NB4 (cell line): ENCODE measurements at regions not wholly inside any gene's neighbourhood (a gene's known extent, or its start where the extent isn't known, plus 50 kb on each side); places are given as distances from the start of the nearest gene placed in this dataset.

Source experiments
- DNase-seq: peaks from one replicate; pipeline ENCODE4 v3.0.0; 2010; ENCODE audit warnings: low read depth
- H3K4me3 ChIP-seq: one replicate; pipeline ENCODE4 v1.5.1; 2011; ENCODE audit warnings: mild to moderate bottlenecking, low read depth, low read length, moderate library complexity
- MYC ChIP-seq: IDR thresholded peaks from 2 replicates; pipeline ENCODE4 v1.6.1; 2011; ENCODE audit warnings: low read depth, low read length
- POLR2A ChIP-seq: IDR thresholded peaks from 2 replicates; pipeline ENCODE4 v1.6.1; 2011; ENCODE audit warnings: mild to moderate bottlenecking; ENCODE audit not compliant: insufficient read length; ENCODE audit errors: extremely low read depth
- TF ChIP-seq, protein P1 (sequence below): IDR thresholded peaks from 2 replicates; pipeline ENCODE4 v1.6.1; 2011; ENCODE audit warnings: low read depth, low read length
- TF ChIP-seq, protein P2 (sequence below): IDR thresholded peaks from one replicate; pipeline ENCODE4 v1.5.1; 2012; ENCODE audit warnings: low read depth, low read length

DNA sequence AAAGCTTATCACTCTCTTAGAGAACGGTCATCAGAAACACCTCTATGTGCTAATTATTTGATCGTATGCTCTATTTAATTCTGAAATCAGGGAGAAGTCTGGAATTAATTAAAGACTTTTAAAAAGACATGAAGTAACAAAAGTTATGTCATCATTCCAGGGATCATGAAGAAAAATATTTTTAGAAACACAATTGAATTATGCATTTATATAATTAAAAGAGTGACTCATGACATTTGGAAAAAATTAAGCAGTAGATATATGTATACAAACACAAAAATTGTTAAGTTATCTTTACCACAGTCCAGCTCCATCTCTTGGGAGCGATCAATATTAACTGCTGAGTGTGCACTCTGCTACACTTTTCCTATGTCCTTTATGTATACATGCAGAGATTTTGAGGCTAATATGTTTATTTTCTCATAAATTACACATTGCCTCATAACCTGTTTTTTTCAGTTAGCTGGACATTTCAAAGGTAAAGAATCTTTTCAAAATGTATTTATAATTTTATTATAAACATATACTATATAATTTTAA, 717.7 kb downstream of the GBE1 start:
- H3K4me3 ChIP-seq: no peak overlapping the region
- DNase-seq: no peak
- TF ChIP-seq POLR2A (no peak), MYC (no peak)
- TF ChIP-seq, protein P1, sequence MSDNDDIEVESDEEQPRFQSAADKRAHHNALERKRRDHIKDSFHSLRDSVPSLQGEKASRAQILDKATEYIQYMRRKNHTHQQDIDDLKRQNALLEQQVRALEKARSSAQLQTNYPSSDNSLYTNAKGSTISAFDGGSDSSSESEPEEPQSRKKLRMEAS: no peak
- TF ChIP-seq, protein P2, sequence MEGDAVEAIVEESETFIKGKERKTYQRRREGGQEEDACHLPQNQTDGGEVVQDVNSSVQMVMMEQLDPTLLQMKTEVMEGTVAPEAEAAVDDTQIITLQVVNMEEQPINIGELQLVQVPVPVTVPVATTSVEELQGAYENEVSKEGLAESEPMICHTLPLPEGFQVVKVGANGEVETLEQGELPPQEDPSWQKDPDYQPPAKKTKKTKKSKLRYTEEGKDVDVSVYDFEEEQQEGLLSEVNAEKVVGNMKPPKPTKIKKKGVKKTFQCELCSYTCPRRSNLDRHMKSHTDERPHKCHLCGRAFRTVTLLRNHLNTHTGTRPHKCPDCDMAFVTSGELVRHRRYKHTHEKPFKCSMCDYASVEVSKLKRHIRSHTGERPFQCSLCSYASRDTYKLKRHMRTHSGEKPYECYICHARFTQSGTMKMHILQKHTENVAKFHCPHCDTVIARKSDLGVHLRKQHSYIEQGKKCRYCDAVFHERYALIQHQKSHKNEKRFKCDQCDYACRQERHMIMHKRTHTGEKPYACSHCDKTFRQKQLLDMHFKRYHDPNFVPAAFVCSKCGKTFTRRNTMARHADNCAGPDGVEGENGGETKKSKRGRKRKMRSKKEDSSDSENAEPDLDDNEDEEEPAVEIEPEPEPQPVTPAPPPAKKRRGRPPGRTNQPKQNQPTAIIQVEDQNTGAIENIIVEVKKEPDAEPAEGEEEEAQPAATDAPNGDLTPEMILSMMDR: no peak

DNA sequence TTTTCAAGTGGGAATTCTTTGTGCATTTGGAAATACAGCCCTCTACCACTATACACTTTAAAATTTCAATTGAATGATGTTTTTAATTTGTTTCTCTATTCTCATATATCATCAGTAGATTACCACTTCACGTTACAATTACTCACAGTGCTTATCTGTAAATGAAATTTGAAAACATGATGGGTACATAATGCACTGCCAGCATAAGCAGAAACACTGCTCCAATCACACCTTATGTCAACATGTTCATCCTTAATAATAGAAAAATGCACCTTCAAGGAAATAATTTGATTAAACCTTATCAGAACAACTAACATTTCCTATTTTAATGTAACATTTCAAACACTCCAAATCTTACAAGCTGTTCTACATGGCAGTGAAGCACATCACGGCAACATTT, 718.4 kb downstream of the GBE1 start:
- no peak overlapping the region for H3K4me3 ChIP-seq
- TF ChIP-seq, protein P2: no peak
- no peak for DNase-seq

DNA sequence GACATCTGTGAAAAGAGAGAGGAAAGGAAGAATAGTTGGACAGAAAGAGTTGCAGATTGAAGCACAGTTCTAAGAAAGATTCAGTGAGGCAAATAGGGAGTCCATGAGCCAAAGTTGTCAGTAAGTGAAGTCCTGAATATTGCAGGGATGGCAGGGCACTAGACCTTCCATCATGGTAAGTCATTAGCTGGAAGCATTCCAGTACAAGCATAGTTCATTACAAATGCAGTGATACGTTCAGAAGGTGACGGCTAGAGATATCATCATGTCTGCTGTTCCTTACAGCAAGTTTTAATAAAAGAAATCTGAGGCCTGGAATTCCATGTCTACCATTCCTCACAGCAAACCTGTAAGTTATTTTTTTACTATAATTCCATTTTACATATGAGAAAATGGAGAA, 720.1 kb downstream of the GBE1 start:
- no peak for TF ChIP-seq POLR2A
- TF ChIP-seq MYC: no peak
- TF ChIP-seq, protein P1: no peak
- TF ChIP-seq, protein P2: no peak
- DNase-seq: no peak
- H3K4me3 ChIP-seq: no peak overlapping the region

DNA sequence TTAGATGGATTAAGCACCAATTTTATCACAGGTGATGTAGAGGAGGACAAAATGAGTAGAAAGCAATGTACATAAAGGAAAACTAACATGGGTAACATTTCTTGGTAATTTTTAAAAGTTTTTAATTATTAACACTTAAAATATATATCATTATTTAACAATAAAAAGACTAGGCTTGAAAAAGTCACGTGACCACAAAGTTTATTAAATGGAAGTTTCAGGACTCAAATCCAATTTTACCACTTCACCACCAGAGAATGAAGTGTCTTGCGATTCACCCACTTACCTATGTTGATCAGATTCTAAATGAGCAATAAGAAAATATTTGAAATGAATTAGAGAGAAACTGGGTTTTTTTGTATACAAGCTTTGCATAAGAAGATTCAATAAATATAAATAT, 721.3 kb downstream of the GBE1 start:
- TF ChIP-seq POLR2A: no peak
- DNase-seq: no peak
- H3K4me3 ChIP-seq: no peak overlapping the region

DNA sequence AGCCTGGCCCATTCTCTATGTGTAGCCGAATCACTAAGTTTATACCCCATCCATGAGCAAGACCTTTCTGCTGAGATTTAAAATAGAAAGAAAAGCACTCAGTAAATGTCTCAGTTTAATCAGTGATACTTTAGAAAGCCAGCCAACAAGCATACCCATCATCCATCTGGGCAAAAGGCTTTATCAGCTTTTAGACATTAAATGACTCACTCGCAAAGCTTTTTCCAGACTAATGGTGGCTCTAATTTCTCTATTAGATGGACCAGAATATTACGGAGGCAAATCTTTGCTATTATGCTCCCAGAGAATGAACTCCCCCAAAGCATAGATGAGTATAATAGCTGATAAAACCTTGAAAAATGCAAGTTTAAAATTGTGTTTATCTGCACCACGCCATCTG, 727.8 kb downstream of the GBE1 start:
- TF ChIP-seq, protein P2: no peak
- TF ChIP-seq, protein P1: no peak
- no peak for TF ChIP-seq POLR2A
- no peak for TF ChIP-seq MYC
- H3K4me3 ChIP-seq: no peak overlapping the region
- no peak for DNase-seq

DNA sequence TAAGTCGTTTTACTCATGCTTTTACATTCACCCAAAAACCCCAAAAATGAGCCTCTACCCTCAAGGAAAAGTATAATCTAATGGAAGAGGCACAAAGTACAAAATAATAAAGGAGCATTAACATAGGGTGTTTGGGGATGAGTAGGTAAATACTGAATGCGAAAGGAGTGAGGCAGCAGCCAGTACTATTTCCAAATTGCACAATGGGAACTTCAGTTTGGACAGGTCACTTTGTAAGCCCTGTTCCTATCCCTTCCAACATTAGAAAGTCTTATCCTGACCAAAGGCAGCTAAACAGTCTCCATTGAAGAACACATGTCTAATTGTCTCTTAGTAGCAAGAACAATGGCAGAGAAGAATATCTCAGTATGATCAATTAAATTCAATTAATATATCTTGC, 728.3 kb downstream of the GBE1 start:
- H3K4me3 ChIP-seq: no peak overlapping the region
- TF ChIP-seq MYC (no peak), POLR2A (no peak)
- TF ChIP-seq, protein P2: no peak
- TF ChIP-seq, protein P1: no peak
- DNase-seq: no peak

DNA sequence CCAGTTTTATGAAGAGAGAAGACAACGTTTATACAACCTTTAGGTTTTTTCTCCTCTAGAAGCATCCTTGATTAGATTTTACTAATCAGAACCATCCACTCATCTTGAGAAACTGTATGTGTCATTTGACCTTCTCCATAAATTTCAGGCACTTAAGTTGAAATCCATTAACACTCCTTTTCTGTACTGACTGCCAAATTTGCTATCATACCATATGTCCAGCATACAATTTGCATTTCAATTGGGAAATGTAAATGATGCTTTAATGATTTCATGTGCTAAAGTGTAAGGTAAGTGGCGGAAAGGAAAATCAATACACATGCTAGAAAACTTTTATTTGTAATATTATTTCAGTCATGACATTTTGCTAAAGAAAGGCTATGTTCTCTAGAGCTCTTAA, 731.6 kb downstream of the GBE1 start:
- no peak for DNase-seq
- TF ChIP-seq, protein P2: no peak
- TF ChIP-seq, protein P1: no peak
- TF ChIP-seq MYC: no peak
- no peak for TF ChIP-seq POLR2A
- no peak overlapping the region for H3K4me3 ChIP-seq
